GM20000 (cell line): ENCODE measurements at regions not wholly inside any gene's neighbourhood (a gene's known extent, or its start where the extent isn't known, plus 50 kb on each side); places are given as distances from the start of the nearest gene placed in this dataset.

Experiments used
- DNase-seq: peaks from one replicate; pipeline ENCODE4 v3.0.0; 2012; ENCODE audit warnings: low spot score
- TF ChIP-seq, protein P1 (sequence below): IDR thresholded peaks from 2 replicates; pipeline ENCODE4 v1.5.1; 2012; ENCODE audit warnings: mild to moderate bottlenecking, control low read depth; ENCODE audit errors: extremely low read depth, missing control alignments

- TF ChIP-seq, protein P1, sequence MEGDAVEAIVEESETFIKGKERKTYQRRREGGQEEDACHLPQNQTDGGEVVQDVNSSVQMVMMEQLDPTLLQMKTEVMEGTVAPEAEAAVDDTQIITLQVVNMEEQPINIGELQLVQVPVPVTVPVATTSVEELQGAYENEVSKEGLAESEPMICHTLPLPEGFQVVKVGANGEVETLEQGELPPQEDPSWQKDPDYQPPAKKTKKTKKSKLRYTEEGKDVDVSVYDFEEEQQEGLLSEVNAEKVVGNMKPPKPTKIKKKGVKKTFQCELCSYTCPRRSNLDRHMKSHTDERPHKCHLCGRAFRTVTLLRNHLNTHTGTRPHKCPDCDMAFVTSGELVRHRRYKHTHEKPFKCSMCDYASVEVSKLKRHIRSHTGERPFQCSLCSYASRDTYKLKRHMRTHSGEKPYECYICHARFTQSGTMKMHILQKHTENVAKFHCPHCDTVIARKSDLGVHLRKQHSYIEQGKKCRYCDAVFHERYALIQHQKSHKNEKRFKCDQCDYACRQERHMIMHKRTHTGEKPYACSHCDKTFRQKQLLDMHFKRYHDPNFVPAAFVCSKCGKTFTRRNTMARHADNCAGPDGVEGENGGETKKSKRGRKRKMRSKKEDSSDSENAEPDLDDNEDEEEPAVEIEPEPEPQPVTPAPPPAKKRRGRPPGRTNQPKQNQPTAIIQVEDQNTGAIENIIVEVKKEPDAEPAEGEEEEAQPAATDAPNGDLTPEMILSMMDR: no peak
- DNase-seq: no peak
Observed at GRCh38 chr10:113453351-113453750, 99.5 kb upstream of the HABP2 start.

GRCh38 chr10:113454341-113455061 lies 98.4 kb upstream of the HABP2 start:
- TF ChIP-seq, protein P1: peak; percentile 57
- peak; percentile 44 for DNase-seq

GRCh38 chr10:113455947-113456346 lies 96.9 kb upstream of the HABP2 start:
- DNase-seq: no peak
- TF ChIP-seq, protein P1: no peak

DNA sequence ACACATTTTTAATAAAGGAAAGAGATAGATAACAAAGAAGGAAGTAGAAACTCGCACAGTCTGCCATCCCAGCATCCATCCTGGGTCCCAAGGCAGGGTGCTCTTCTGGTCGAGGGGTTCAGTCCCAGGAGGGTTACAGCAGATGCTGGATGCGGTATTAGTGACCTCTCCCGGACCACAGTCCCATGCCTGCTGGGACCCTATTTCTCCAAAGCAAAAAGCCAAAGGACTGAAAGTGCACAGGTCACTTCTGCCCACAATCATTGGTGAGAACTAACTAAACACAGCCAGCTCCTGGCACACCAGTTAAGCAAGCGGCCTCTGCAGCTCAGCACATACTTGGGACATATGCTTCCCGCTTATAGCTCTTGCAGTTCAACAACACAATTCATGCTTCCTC lies 96.1 kb upstream of the HABP2 start:
- TF ChIP-seq, protein P1: no peak
- DNase-seq: no peak

DNA sequence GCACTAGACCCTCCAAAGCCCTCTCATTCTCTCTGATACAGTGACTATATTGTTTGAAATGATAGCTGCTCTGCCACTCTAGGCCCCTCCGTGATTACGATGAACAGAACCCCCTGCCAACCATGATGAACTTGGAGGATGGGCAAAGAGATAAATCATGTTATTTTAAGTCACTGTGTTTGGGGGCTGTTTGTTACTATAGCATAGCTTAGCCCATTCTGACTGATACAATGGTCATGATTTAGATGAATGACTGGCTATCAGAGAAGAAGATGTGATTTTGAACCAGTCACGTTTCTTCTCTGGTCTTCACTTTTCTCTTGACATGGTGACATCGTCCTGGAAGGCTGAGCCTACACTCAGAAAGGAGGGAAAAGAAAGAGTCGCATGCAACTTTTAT lies 95.4 kb upstream of the HABP2 start:
- DNase-seq: no peak
- TF ChIP-seq, protein P1: no peak

DNA sequence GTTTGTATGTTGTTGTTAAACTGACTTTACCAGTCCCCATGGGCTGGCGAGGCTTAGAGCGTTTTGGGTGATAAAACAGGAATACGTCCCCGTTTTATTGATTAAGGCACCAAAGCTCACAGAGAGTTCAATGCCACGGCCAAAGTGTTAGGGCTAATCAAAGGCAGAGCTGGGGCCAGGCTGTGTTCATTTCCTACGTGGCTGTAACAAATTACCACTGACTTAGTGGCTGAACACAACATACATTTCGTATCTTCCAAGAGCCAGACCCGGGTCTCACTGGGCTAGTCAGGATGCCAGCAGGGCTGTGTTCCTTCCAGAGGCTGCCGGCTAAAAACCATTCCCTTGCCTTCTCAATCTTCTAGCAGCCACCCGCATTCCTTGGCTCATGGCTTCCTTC lies 94.4 kb upstream of the HABP2 start:
- TF ChIP-seq, protein P1: no peak
- no peak for DNase-seq

GRCh38 chr10:113458944-113459343 lies 93.9 kb upstream of the HABP2 start:
- no peak for DNase-seq
- TF ChIP-seq, protein P1: no peak
